HG03135 (cell line): ENCODE measurements at regions not wholly inside any gene's neighbourhood (a gene's known extent, or its start where the extent isn't known, plus 50 kb on each side); places are given as distances from the start of the nearest gene placed in this dataset.

Source experiments
- ATAC-seq: cut with Tn5 transposase; IDR thresholded peaks from one replicate; pipeline ENCODE4 v1.9.1; 2021; ENCODE audit warnings: mild to moderate bottlenecking, moderate library complexity; ENCODE audit not compliant: unreplicated experiment

DNA sequence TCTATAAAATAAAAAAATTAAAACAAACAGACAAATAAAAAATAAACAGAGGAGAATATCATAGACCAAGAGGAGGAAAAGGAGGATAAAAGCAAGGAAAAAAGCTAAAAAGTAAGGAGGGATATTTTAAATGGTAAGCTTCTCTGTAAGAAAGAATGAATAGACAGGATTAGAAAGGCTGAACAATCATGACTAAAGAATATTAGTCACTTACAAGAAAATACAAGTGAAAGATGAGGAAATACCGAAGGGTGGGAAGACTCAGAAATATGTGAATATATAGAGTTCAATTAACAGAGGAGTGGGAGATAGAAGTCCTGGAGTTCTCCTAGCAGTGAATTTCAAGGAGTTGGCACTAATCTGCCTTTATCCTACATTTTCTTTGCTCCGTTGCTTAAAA, 162.6 kb downstream of the RTL3 start:
- ATAC-seq, result no peak

DNA sequence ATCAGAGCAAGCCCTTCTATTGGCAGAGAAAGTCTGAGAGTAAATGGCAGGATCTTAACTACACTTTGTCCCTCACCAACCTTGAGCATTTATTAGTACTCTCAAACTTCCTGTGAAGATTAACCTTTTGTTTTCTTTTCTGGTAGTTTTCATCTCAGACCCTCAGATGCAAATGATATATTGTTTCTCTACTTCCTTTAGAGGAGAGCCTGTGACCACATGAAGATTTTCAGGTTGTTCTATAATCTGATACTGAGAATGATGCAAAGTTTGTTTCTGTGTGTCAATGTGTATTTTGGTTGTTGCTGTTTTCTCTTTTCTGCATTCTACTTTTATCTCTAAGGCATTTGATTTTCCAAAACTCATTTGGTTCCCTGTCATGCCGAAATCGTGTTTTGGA, 165.8 kb upstream of the CYSLTR1 start:
- no peak for ATAC-seq

DNA sequence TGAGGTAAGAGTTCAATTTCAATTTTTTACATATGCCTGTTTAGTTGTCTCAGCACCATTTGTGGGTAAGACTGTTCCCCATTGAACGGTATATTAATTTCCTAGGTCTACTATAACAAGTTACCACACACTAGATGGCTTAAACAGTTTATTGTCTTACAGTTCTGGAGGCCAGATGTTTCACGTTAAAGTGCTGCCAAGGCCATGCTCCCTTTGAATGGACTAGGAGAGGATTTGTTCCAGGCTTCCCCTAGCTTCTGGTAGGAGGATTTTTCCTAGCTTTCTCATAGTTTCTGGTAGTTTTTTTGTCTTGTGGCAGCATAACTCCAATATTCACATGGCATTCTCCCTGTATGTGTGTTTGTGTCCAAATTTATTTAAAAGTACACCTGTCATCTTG, 149.3 kb upstream of the CYSLTR1 start:
- no peak for ATAC-seq

DNA sequence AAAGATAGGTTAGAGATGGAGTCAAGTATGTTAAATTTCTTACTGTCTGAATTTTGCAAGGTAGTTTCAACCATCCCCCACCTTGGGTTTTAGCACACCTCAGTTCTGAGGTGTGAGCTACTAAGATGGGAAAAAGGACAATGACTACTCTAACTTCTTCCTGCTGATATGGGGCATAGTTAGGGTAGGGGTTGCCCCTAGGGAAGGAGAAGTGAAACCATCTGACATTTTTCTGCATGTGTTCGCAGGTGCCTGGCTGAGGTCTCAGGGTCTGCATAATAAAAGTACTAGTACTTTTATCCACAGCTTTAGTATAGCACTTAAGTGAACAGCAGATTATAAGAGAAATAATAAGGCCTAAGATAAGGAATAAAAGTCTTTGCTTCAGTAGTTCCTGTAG, 129.5 kb upstream of the CYSLTR1 start:
- ATAC-seq, result no peak

DNA sequence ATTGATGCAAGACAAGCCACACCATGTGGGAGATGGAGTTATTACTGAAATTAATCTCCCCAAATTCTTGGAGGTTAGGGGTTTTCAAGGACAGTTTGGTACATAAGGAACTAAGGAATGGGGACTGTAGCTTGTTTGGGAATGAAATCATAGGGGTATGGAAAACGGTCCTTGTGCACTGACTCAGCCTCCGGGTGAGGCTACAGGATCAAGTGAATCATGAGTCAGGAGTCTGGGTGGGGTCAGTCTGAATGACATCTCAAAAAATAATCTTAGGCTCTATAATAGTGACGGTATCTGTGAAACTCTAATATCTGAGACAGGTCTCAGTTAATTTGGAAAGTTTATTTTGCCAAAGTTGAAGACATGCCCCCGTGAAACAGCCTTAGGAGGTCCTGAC, 128.5 kb upstream of the CYSLTR1 start:
- ATAC-seq, result no peak

DNA sequence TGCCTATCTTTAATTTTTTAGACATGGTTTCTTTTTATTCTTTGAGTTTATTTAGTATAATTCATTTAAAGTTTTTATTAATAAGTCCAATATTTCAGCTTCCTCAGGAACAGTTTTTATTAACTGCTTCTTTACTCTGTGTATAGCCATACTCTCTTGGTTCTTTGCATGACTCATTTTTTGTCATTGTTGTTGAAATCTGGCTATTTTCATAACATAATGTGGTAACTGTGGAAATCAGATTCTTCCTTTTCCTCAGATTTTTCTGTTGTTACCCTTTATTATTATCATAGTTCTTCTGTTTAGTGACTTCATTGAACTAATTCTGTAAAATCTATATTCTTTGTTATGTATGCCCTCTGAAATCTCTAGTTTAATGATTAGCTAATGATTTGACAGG, 124.9 kb upstream of the CYSLTR1 start:
- no peak for ATAC-seq

DNA sequence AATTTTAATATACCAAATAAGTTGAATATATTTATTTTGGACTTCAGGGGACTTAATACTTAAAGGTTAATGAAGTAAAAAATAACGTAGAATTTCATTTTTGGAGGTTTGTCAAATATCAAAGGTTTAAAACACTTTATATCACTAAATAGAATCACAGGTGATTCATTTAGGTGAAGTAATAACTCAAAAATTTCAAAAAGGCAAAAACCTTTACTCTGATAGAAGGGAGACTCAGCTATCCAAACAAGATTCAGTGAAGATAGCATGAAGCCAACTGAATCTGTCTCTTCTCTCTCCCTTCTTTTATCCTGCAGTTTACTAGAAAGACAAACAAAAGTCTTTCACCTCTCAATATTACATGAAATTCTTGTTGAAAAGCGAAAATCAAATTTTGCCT, 110.2 kb upstream of the CYSLTR1 start:
- no peak for ATAC-seq

DNA sequence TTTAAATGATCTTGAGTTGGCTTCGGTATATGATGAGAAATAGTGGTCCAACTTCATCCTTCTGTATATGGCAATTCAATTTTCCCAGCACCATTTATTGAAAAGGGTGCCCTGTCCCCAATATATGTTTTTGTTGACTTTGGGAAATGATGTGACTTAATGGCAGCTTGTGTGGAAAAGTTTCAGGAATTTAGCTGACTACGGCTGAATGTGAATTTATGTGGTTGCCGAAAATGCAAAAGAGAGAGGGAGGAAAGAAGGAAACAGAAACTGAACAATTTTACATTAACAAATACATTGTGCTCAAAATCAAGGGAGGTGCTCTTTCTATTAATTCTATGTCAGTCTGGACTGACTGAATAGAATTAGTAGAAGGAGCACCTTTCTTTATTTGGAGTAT, 101.8 kb upstream of the CYSLTR1 start:
- no peak for ATAC-seq

DNA sequence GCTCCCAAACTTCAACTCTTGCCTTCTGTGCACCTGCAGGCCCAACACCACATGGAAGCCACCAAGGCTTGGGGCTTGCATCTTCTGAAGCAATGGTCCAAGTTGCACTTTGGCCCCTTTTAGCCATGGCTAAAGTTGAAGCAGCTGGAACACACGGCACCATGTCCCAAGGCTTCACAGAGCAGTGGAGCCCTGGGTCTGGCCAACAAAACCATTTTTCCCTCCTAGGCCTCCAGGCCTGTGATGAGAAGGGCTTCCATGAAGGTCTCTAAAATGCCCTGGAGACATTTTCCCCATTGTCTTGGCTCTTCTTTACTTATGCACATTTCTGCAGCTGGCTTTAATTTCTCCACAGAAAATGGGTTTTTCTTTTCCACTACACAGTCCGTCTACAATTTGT, 61.3 kb upstream of the CYSLTR1 start:
- no peak for ATAC-seq

DNA sequence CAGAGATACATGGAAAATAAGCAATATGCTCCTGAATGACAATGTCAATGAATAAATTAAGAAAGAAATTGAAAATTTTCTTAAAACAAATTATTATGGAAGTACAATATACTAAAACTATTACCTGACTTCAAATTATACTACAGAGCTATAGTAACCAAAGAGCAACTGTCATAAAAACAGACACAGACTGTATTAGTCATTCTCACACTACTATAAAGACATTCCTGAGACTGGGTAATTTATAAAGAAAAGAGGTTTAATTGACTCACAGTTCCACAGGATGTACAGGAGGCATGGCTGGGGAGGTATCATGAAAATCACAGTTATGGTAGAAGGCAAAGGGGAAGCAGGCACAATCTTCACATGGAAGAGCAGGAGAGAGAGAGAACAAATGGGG, 60.0 kb upstream of the CYSLTR1 start:
- ATAC-seq, result no peak

DNA sequence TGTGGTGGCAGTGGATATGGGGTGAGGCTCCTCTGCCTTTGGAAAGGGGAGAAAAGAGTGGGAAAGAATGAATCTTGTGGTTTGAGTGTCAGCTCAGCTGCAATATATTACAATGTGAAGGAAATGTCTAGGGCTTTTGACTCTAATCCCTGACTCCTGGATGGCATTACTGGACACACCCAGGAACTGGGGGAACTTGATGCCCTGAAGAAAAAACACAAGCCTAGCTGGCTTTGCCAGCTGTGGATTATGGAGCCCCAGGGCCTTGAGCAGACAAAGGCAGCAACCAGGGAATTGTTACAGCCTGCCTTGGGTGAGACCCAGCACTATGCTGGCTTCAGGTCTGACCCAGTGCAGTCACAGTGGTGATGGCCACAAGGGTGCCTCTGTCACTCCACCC, 57.1 kb upstream of the CYSLTR1 start:
- ATAC-seq, result no peak

DNA sequence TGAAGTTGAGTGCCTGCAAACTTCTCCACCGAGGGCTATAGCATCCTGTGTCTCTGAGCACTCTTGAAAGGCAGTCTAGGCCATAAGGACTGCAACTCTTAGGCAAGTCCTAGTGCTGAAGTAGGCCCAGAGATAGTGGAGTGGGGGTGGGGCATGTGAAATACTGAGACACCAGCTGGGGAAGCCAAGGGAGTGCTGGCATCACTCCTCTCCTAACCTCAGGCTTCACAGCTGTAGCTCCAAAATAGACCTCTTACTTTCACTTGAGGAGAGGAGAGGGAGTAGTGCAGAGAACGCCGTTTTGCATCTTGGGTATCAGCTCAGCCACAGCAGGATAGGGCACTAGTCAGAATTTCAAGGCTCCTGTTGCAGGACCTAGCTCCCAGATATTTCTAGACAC, 56.2 kb upstream of the CYSLTR1 start:
- ATAC-seq, result no peak

DNA sequence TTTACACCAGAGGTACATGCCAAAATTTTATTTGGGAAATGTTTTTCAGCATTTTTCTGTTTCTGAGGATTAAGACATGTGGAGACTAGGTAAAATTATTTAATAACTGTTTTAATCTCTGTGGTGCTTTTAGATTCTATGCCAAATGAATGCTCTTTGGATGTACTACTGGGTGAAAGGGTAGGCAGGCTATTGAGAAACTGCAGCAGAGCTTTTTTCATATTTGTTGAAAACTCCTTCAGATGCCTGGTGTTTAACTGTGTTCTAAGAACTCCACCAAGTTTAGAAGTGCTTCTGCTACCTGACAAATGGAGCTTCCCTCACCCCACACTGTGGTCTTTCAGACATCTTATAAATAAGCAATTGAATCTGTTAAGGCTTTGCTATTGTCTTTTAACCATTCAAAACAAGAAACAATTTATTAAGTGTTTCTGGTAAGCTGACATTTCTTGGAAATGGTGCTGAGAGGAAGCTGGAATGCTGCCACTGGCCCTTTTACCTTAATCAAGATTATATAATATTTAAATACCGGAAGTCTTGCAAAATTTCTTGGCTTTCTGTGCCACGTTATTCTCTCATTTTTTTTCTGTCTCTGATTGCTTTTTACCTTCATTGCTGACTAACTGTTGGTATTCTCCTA, 51.2 kb upstream of the CYSLTR1 start:
- ATAC-seq, result no peak
